ENCODE measurements at regions not wholly inside any gene's neighbourhood (a gene's known extent, or its start where the extent isn't known, plus 50 kb on each side); places are given as distances from the start of the nearest gene placed in this dataset.

GRCh38 chr1:113185463-113186104, 112.6 kb downstream of the LRIG2 start:
- H3K4me1 ChIP-seq (ENCODE audit: control insufficient read depth, insufficient read depth, low read length): no peaks in the 10 kb centered on the region
- H3K27me3 ChIP-seq (ENCODE audit: control insufficient read depth, insufficient read depth, low read length): no peaks in the 10 kb centered on the region
- 100% methylated on average over 1 of the region's 2 CpGs for WGBS (ENCODE audit: insufficient coverage)

GRCh38 chr1:113190078-113190477, 117.1 kb downstream of the LRIG2 start:
- Histone ChIP-seq H3K4me1 (ENCODE audit: control insufficient read depth, insufficient read depth, low read length) (no peaks in the 10 kb centered on the region), H3K27me3 (ENCODE audit: control insufficient read depth, insufficient read depth, low read length) (no peaks in the 10 kb centered on the region), H3K27ac (ENCODE audit: low read depth, low read length) (no peak overlapping the region), H3K36me3 (ENCODE audit: control insufficient read depth, insufficient read depth, low read length) (no peaks in the 10 kb centered on the region), H3K9me3 (ENCODE audit: control insufficient read depth, insufficient read depth, low read length) (peaks cover under 1% of the 10 kb centered on the region), H3K4me3 (ENCODE audit: low read depth, low read length) (no peak overlapping the region)
- DNase-seq (ENCODE audit: low read depth in 4 of 6, low spot score in 6 of 6): no peak
- WGBS (ENCODE audit: insufficient coverage): 94% methylated on average over 1 of the region's 3 CpGs

More at GRCh38 chr1:113185463-113186104, 112.6 kb downstream of the LRIG2 start:
- Histone ChIP-seq H3K27ac (ENCODE audit: low read depth, low read length) (no peak overlapping the region), H3K36me3 (ENCODE audit: control insufficient read depth, insufficient read depth, low read length) (no peaks in the 10 kb centered on the region), H3K4me3 (ENCODE audit: low read depth, low read length) (no peak overlapping the region), H3K9me3 (ENCODE audit: control insufficient read depth, insufficient read depth, low read length) (peaks cover 2% of the 10 kb centered on the region)
- DNase-seq (ENCODE audit: low read depth in 4 of 6, low spot score in 6 of 6): no peak

GRCh38 chr1:113190930-113191329, 117.9 kb downstream of the LRIG2 start:
- Histone ChIP-seq H3K4me3 (ENCODE audit: low read depth, low read length) (no peak overlapping the region), H3K36me3 (ENCODE audit: control insufficient read depth, insufficient read depth, low read length) (no peaks in the 10 kb centered on the region), H3K9me3 (ENCODE audit: control insufficient read depth, insufficient read depth, low read length) (no peaks in the 10 kb centered on the region), H3K4me1 (ENCODE audit: control insufficient read depth, insufficient read depth, low read length) (no peaks in the 10 kb centered on the region), H3K27me3 (ENCODE audit: control insufficient read depth, insufficient read depth, low read length) (no peaks in the 10 kb centered on the region), H3K27ac (ENCODE audit: low read depth, low read length) (no peak overlapping the region)
- WGBS (ENCODE audit: insufficient coverage): 88% methylated on average over 2 of the region's 3 CpGs
- DNase-seq (ENCODE audit: low read depth in 4 of 6, low spot score in 6 of 6): peak in 1 of 6 donors; percentile 34

GRCh38 chr1:113191579-113192076, 118.6 kb downstream of the LRIG2 start:
- WGBS (ENCODE audit: insufficient coverage): 94% methylated on average over 10 of the region's 11 CpGs
- H3K4me1 ChIP-seq (ENCODE audit: control insufficient read depth, insufficient read depth, low read length): no peaks in the 10 kb centered on the region
- H3K4me3 ChIP-seq (ENCODE audit: low read depth, low read length): no peak overlapping the region
- DNase-seq (ENCODE audit: low read depth in 4 of 6, low spot score in 6 of 6): no peak
- no peaks in the 10 kb centered on the region for H3K27me3 ChIP-seq (ENCODE audit: control insufficient read depth, insufficient read depth, low read length)
- no peaks in the 10 kb centered on the region for H3K36me3 ChIP-seq (ENCODE audit: control insufficient read depth, insufficient read depth, low read length)
- H3K27ac ChIP-seq (ENCODE audit: low read depth, low read length): no peak overlapping the region
- no peaks in the 10 kb centered on the region for H3K9me3 ChIP-seq (ENCODE audit: control insufficient read depth, insufficient read depth, low read length)

GRCh38 chr1:113192242-113192641, 119.2 kb downstream of the LRIG2 start:
- H3K27me3 ChIP-seq (ENCODE audit: control insufficient read depth, insufficient read depth, low read length): no peaks in the 10 kb centered on the region
- H3K27ac ChIP-seq (ENCODE audit: low read depth, low read length): no peak overlapping the region
- H3K4me3 ChIP-seq (ENCODE audit: low read depth, low read length): no peak overlapping the region
- no peaks in the 10 kb centered on the region for H3K4me1 ChIP-seq (ENCODE audit: control insufficient read depth, insufficient read depth, low read length)
- DNase-seq (ENCODE audit: low read depth in 4 of 6, low spot score in 6 of 6): no peak
- H3K9me3 ChIP-seq (ENCODE audit: control insufficient read depth, insufficient read depth, low read length): no peaks in the 10 kb centered on the region
- 80% methylated on average over 1 of the region's 2 CpGs for WGBS (ENCODE audit: insufficient coverage)
- no peaks in the 10 kb centered on the region for H3K36me3 ChIP-seq (ENCODE audit: control insufficient read depth, insufficient read depth, low read length)

GRCh38 chr1:113192980-113193379, 120.0 kb downstream of the LRIG2 start:
- DNase-seq (ENCODE audit: low read depth in 4 of 6, low spot score in 6 of 6): no peak
- H3K27ac ChIP-seq (ENCODE audit: low read depth, low read length): no peak overlapping the region
- H3K9me3 ChIP-seq (ENCODE audit: control insufficient read depth, insufficient read depth, low read length): no peaks in the 10 kb centered on the region
- no peaks in the 10 kb centered on the region for H3K27me3 ChIP-seq (ENCODE audit: control insufficient read depth, insufficient read depth, low read length)
- no peak overlapping the region for H3K4me3 ChIP-seq (ENCODE audit: low read depth, low read length)
- WGBS (ENCODE audit: insufficient coverage): no CpG with 5 or more reads among the region's 1 CpG
- H3K36me3 ChIP-seq (ENCODE audit: control insufficient read depth, insufficient read depth, low read length): no peaks in the 10 kb centered on the region
- H3K4me1 ChIP-seq (ENCODE audit: control insufficient read depth, insufficient read depth, low read length): peaks cover 2% of the 10 kb centered on the region

- H3K4me3 ChIP-seq (ENCODE audit: low read depth, low read length): no peak overlapping the region
- no peak for DNase-seq (ENCODE audit: low read depth in 4 of 6, low spot score in 6 of 6)
- H3K36me3 ChIP-seq (ENCODE audit: control insufficient read depth, insufficient read depth, low read length): no peaks in the 10 kb centered on the region
- no peaks in the 10 kb centered on the region for H3K27me3 ChIP-seq (ENCODE audit: control insufficient read depth, insufficient read depth, low read length)
- 89% methylated on average over 11 of the region's 18 CpGs for WGBS (ENCODE audit: insufficient coverage)
- H3K27ac ChIP-seq (ENCODE audit: low read depth, low read length): no peak overlapping the region
- H3K9me3 ChIP-seq (ENCODE audit: control insufficient read depth, insufficient read depth, low read length): no peaks in the 10 kb centered on the region
- peaks cover 3% of the 10 kb centered on the region for H3K4me1 ChIP-seq (ENCODE audit: control insufficient read depth, insufficient read depth, low read length)
These were observed 122.1 kb downstream of the LRIG2 start for GRCh38 chr1:113194846-113195830.

GRCh38 chr1:113197719-113198330, 124.8 kb downstream of the LRIG2 start:
- peaks cover 3% of the 10 kb centered on the region for H3K4me1 ChIP-seq (ENCODE audit: control insufficient read depth, insufficient read depth, low read length)
- WGBS (ENCODE audit: insufficient coverage): 66% methylated on average over 13 of the region's 13 CpGs
- DNase-seq (ENCODE audit: low read depth in 4 of 6, low spot score in 6 of 6): no peak
- H3K36me3 ChIP-seq (ENCODE audit: control insufficient read depth, insufficient read depth, low read length): no peaks in the 10 kb centered on the region
- H3K4me3 ChIP-seq (ENCODE audit: low read depth, low read length): no peak overlapping the region
- no peaks in the 10 kb centered on the region for H3K9me3 ChIP-seq (ENCODE audit: control insufficient read depth, insufficient read depth, low read length)
- no peaks in the 10 kb centered on the region for H3K27me3 ChIP-seq (ENCODE audit: control insufficient read depth, insufficient read depth, low read length)
- no peak overlapping the region for H3K27ac ChIP-seq (ENCODE audit: low read depth, low read length)

- Histone ChIP-seq H3K27me3 (ENCODE audit: control insufficient read depth, insufficient read depth, low read length) (no peaks in the 10 kb centered on the region), H3K9me3 (ENCODE audit: control insufficient read depth, insufficient read depth, low read length) (no peaks in the 10 kb centered on the region), H3K4me1 (ENCODE audit: control insufficient read depth, insufficient read depth, low read length) (peaks cover 3% of the 10 kb centered on the region), H3K36me3 (ENCODE audit: control insufficient read depth, insufficient read depth, low read length) (no peaks in the 10 kb centered on the region), H3K27ac (ENCODE audit: low read depth, low read length) (no peak overlapping the region), H3K4me3 (ENCODE audit: low read depth, low read length) (no peak overlapping the region)
- 97% methylated on average over 23 of the region's 24 CpGs for WGBS (ENCODE audit: insufficient coverage)
- DNase-seq (ENCODE audit: low read depth in 4 of 6, low spot score in 6 of 6): no peak
These were observed 125.8 kb downstream of the LRIG2 start for GRCh38 chr1:113198806-113199205.

Measured in spinal cord (tissue), 9 donors.